H9 (cell line): ENCODE measurements at regions not wholly inside any gene's neighbourhood (a gene's known extent, or its start where the extent isn't known, plus 50 kb on each side); places are given as distances from the start of the nearest gene placed in this dataset.

ENCODE experiments used
- DNase-seq: peaks from one replicate; pipeline ENCODE4 v3.0.0-alpha.2; 2017
- H2AFZ ChIP-seq: one replicate; pipeline ENCODE4 v1.6.1; 2013; ENCODE audit warnings: mild to moderate bottlenecking, low read length, control low read depth, moderate library complexity
- H2AK5ac ChIP-seq: 2 replicates; pipeline ENCODE4 v1.6.1; 2013; ENCODE audit warnings: low read length, control low read depth, mixed read lengths; ENCODE audit not compliant: insufficient read length
- H2BK120ac ChIP-seq: one replicate; pipeline ENCODE4 v1.6.1; 2013; ENCODE audit warnings: low read depth, mild to moderate bottlenecking, low read length, control low read depth, inconsistent platforms; ENCODE audit not compliant: poor library complexity, severe bottlenecking
- H2BK12ac ChIP-seq: 2 replicates; pipeline ENCODE4 v1.6.1; 2013; ENCODE audit warnings: low read length, control low read depth, mixed read lengths, low read depth; ENCODE audit not compliant: insufficient read length
- H2BK15ac ChIP-seq: 2 replicates; pipeline ENCODE4 v1.6.1; 2013; ENCODE audit warnings: low read depth, low read length, control low read depth
- H2BK20ac ChIP-seq: one replicate; pipeline ENCODE4 v1.6.1; 2013; ENCODE audit warnings: low read depth, mild to moderate bottlenecking, low read length, control low read depth, inconsistent platforms; ENCODE audit not compliant: poor library complexity, severe bottlenecking
- H2BK5ac ChIP-seq: 2 replicates; pipeline ENCODE4 v1.6.1; 2013; ENCODE audit warnings: low read length, control low read depth, mixed read lengths; ENCODE audit not compliant: insufficient read length
- H3K14ac ChIP-seq: 2 replicates; pipeline ENCODE4 v1.6.1; 2013; ENCODE audit warnings: low read length, control low read depth; ENCODE audit not compliant: insufficient read depth
- H3K18ac ChIP-seq: 2 replicates; pipeline ENCODE4 v1.6.1; 2013; ENCODE audit warnings: low read depth, mild to moderate bottlenecking, mixed read lengths, low read length, control low read depth; ENCODE audit not compliant: insufficient read length
- H3K23ac ChIP-seq: 2 replicates; pipeline ENCODE4 v1.6.1; 2013; ENCODE audit warnings: low read length, control low read depth, mixed read lengths, low read depth; ENCODE audit not compliant: insufficient read length
- H3K23me2 ChIP-seq: 2 replicates; pipeline ENCODE4 v1.6.1; 2013; ENCODE audit warnings: low read depth, mild to moderate bottlenecking, mixed read lengths, low read length, control low read depth; ENCODE audit not compliant: insufficient read length, poor library complexity, severe bottlenecking
- H3K27ac ChIP-seq: 2 replicates; pipeline ENCODE4 v1.5.1; 2013; ENCODE audit warnings: low read length, control low read depth, mixed read lengths, low read depth; ENCODE audit not compliant: insufficient read length
- H3K27me3 ChIP-seq: 2 replicates; pipeline ENCODE4 v1.6.1; 2013; ENCODE audit warnings: low read length, control low read depth, inconsistent platforms; ENCODE audit not compliant: insufficient read depth
- H3K4ac ChIP-seq: 2 replicates; pipeline ENCODE4 v1.6.1; 2013; ENCODE audit warnings: low read depth, mild to moderate bottlenecking, control low read depth, inconsistent platforms, low read length, moderate library complexity
- H3K4me1 ChIP-seq: 2 replicates; pipeline ENCODE4 v1.6.1; 2013; ENCODE audit warnings: low read length, control low read depth, inconsistent platforms; ENCODE audit not compliant: insufficient read depth
- H3K4me2 ChIP-seq: 2 replicates; pipeline ENCODE4 v1.6.1; 2013; ENCODE audit warnings: low read length, control low read depth, mixed read lengths; ENCODE audit not compliant: insufficient read length, insufficient read depth
- H3K56ac ChIP-seq: 2 replicates; pipeline ENCODE4 v1.6.1; 2013; ENCODE audit warnings: low read depth, mild to moderate bottlenecking, mixed read lengths, low read length, control low read depth; ENCODE audit not compliant: insufficient read length
- H3K79me1 ChIP-seq: 2 replicates; pipeline ENCODE4 v1.6.1; 2013; ENCODE audit warnings: low read depth, mild to moderate bottlenecking, moderate library complexity, low read length, control low read depth, inconsistent platforms; ENCODE audit not compliant: insufficient read depth, poor library complexity, severe bottlenecking
- H3K79me2 ChIP-seq: 2 replicates; pipeline ENCODE4 v1.6.1; 2013; ENCODE audit warnings: low read length, control low read depth, inconsistent platforms; ENCODE audit not compliant: insufficient read depth
- H3K9ac ChIP-seq: 2 replicates; pipeline ENCODE4 v1.6.1; 2013; ENCODE audit warnings: low read length, control low read depth, mixed read lengths; ENCODE audit not compliant: insufficient read length; ENCODE audit errors: extremely low read depth
- H3K9me3 ChIP-seq: one replicate; pipeline ENCODE4 v1.6.1; 2013; ENCODE audit warnings: low read depth, low read length, inconsistent platforms; ENCODE audit not compliant: control insufficient read depth
- H3T11ph ChIP-seq: one replicate; pipeline ENCODE4 v1.6.1; 2013; ENCODE audit warnings: mild to moderate bottlenecking, low read length, control low read depth, inconsistent platforms
- H4K20me1 ChIP-seq: one replicate; pipeline ENCODE4 v1.6.1; 2013; ENCODE audit not compliant: control insufficient read depth, insufficient read length, insufficient read depth
- H4K5ac ChIP-seq: 2 replicates; pipeline ENCODE4 v1.6.1; 2013; ENCODE audit warnings: low read depth, mild to moderate bottlenecking, mixed read lengths, low read length, control low read depth; ENCODE audit not compliant: insufficient read length
- H4K8ac ChIP-seq: replicated peaks from 2 replicates; pipeline ENCODE4 v1.6.1; 2013; ENCODE audit warnings: low read length, control low read depth, mixed read lengths, low read depth; ENCODE audit not compliant: insufficient read length
- H4K91ac ChIP-seq: 2 replicates; pipeline ENCODE4 v1.6.1; 2013; ENCODE audit warnings: low read depth, mild to moderate bottlenecking, moderate library complexity, mixed read lengths, low read length, control low read depth; ENCODE audit not compliant: insufficient read length
- H3K27ac Mint-ChIP-seq, 3 experiments: 2 replicates in 2 of 3; 3 replicates in 1 of 3; pipeline ENCODE4 v1.8.0; 2020 to 2021; ENCODE audit warnings: mixed read lengths in 3 of 3, mild to moderate bottlenecking in 1 of 3, moderate library complexity in 1 of 3
- H3K27me3 Mint-ChIP-seq: 2 replicates; pipeline ENCODE4 v1.8.0; 2021; ENCODE audit warnings: low read depth, mild to moderate bottlenecking, moderate library complexity, mixed read lengths
- H3K36me3 Mint-ChIP-seq, 3 experiments: 2 replicates in 2 of 3; 3 replicates in 1 of 3; pipeline ENCODE4 v1.8.0; 2020 to 2021; ENCODE audit warnings: low read depth in 3 of 3, mixed read lengths in 3 of 3; ENCODE audit not compliant: insufficient read depth in 1 of 3
- H3K4me1 Mint-ChIP-seq, 2 experiments: 2 replicates each; pipeline ENCODE4 v1.8.0; 2020; ENCODE audit warnings: mixed read lengths in 2 of 2
- H3K4me3 Mint-ChIP-seq, 2 experiments: 2 replicates in 1 of 2; 3 replicates in 1 of 2; pipeline ENCODE4 v1.8.0; 2020 to 2021; ENCODE audit warnings: mild to moderate bottlenecking in 2 of 2, mixed read lengths in 2 of 2, moderate library complexity in 1 of 2
- H3K9me3 Mint-ChIP-seq, 2 experiments: 2 replicates in 1 of 2; 3 replicates in 1 of 2; pipeline ENCODE4 v1.8.0; 2020; ENCODE audit warnings: mild to moderate bottlenecking in 2 of 2, mixed read lengths in 2 of 2, moderate library complexity in 1 of 2
- CTCF ChIP-seq: fragments of 200-600 bp; sonication (generic); conservative IDR thresholded peaks from 3 replicates; pipeline ENCODE4 v1.8.0; 2021; ENCODE audit warnings: antibody characterized with exemption, mild to moderate bottlenecking
- WGBS: extraction: QIAGEN DNeasy Blood & Tissue Kit; methylation state at CpG from one replicate; pipeline ENCODE4 v1.1.7; 2013; ENCODE audit warnings: missing lambda C conversion rate, low lambda C conversion rate, mixed read lengths; ENCODE audit not compliant: insufficient read length; ENCODE audit errors: extremely low coverage; 5-methylcytosine and 5-hydroxymethylcytosine counted together

- Mint-ChIP-seq H3K4me1 (no peaks in the 10 kb centered on the region; a peak in 1 of 4 replicates), H3K27ac (no peak overlapping the region), H3K4me3 (no peak overlapping the region), H3K27me3 (no peaks in the 10 kb centered on the region), H3K9me3 (peaks cover 9 to 26% of the 10 kb centered on the region in 2 experiments; a peak in 4 of 5 replicates), H3K36me3 (peaks cover 4 to 15% (median 9%) of the 10 kb centered on the region in 3 experiments; a peak in 6 of 7 replicates)
- Histone ChIP-seq H2BK20ac (no peak overlapping the region), H2BK12ac (no peak overlapping the region), H4K8ac (no peak overlapping the region), H4K20me1 (no peaks in the 10 kb centered on the region), H3K9ac (no peak overlapping the region), H3K4me2 (no peak overlapping the region), H3K56ac (no peak overlapping the region), H3T11ph (no peak overlapping the region), H3K4ac (no peak overlapping the region), H2BK5ac (no peak overlapping the region), H3K18ac (no peak overlapping the region), H3K23me2 (no peaks in the 10 kb centered on the region), H4K91ac (no peak overlapping the region), H4K5ac (no peak overlapping the region), H3K9me3 (no peaks in the 10 kb centered on the region), H3K79me1 (no peaks in the 10 kb centered on the region), H2BK120ac (no peak overlapping the region), H2BK15ac (no peak overlapping the region), H3K23ac (no peak overlapping the region), H2AK5ac (no peak overlapping the region), H3K14ac (no peak overlapping the region), H3K79me2 (no peaks in the 10 kb centered on the region), H3K27ac (no peak overlapping the region), H3K27me3 (no peaks in the 10 kb centered on the region), H2AFZ (no peak overlapping the region), H3K4me1 (no peaks in the 10 kb centered on the region)
- no CpG with 5 or more reads among the region's 3 CpGs for WGBS
- no peak for DNase-seq
- no peak for TF ChIP-seq CTCF
Observed at GRCh38 chr7:81051811-81052413, 133.1 kb upstream of the SEMA3C start.
